Neural progenitor cell (in vitro differentiated cells): ENCODE measurements at regions not wholly inside any gene's neighbourhood (a gene's known extent, or its start where the extent isn't known, plus 50 kb on each side); places are given as distances from the start of the nearest gene placed in this dataset.

Experiments used
- DNase-seq: peaks from one replicate; pipeline ENCODE4 v3.0.0-alpha.2; 2016; ENCODE audit warnings: low spot score
- H2AFZ ChIP-seq: fragments of 200-600 bp; sonication (generic); replicated peaks from 2 replicates; pipeline ENCODE4 v1.6.1; 2016; ENCODE audit warnings: antibody characterized with exemption
- H3F3A ChIP-seq: fragments of 200-600 bp; sonication (generic); 2 replicates; pipeline ENCODE4 v1.6.1; 2016; ENCODE audit warnings: antibody characterized with exemption, low read depth
- H3K27ac ChIP-seq: fragments of 200-600 bp; sonication (generic); 2 replicates; pipeline ENCODE4 v1.5.1; 2016; ENCODE audit warnings: mild to moderate bottlenecking
- H3K27me3 ChIP-seq: fragments of 200-600 bp; sonication (generic); 2 replicates; pipeline ENCODE4 v1.6.1; 2016; ENCODE audit warnings: mild to moderate bottlenecking, moderate library complexity
- H3K36me3 ChIP-seq: fragments of 200-600 bp; sonication (generic); 2 replicates; pipeline ENCODE4 v1.5.1; 2016
- H3K4me1 ChIP-seq: fragments of 200-600 bp; sonication (generic); 2 replicates; pipeline ENCODE4 v1.6.1; 2016; ENCODE audit warnings: mixed run types
- H3K4me2 ChIP-seq: fragments of 200-600 bp; sonication (generic); 2 replicates; pipeline ENCODE4 v1.6.1; 2016
- H3K4me3 ChIP-seq: fragments of 200-600 bp; sonication (generic); 2 replicates; pipeline ENCODE4 v1.5.1; 2016
- H3K79me2 ChIP-seq: fragments of 200-600 bp; sonication (generic); 2 replicates; pipeline ENCODE4 v1.6.1; 2016; ENCODE audit warnings: low read depth
- H3K9ac ChIP-seq: fragments of 200-600 bp; sonication (generic); 2 replicates; pipeline ENCODE4 v1.6.1; 2016
- H3K9me3 ChIP-seq: fragments of 200-600 bp; sonication (generic); 2 replicates; pipeline ENCODE4 v1.5.1; 2016; ENCODE audit warnings: low read depth
- H4K20me1 ChIP-seq: fragments of 200-600 bp; sonication (generic); 2 replicates; pipeline ENCODE4 v1.6.1; 2016; ENCODE audit warnings: low read depth
- H3K27ac Mint-ChIP-seq: 3 replicates; pipeline ENCODE4 v1.8.0; 2021; ENCODE audit warnings: mixed read lengths
- H3K27me3 Mint-ChIP-seq: 2 replicates; pipeline ENCODE4 v1.8.0; 2022; ENCODE audit warnings: low read depth, mild to moderate bottlenecking, inconsistent platforms, moderate library complexity, mixed read lengths; ENCODE audit not compliant: insufficient read depth
- H3K36me3 Mint-ChIP-seq: 3 replicates; pipeline ENCODE4 v1.8.0; 2021; ENCODE audit warnings: mixed read lengths
- H3K4me1 Mint-ChIP-seq: 3 replicates; pipeline ENCODE4 v1.8.0; 2021; ENCODE audit warnings: mixed read lengths
- H3K4me3 Mint-ChIP-seq: 3 replicates; pipeline ENCODE4 v1.8.0; 2021; ENCODE audit warnings: mild to moderate bottlenecking, moderate library complexity, mixed read lengths
- H3K9me3 Mint-ChIP-seq: 3 replicates; pipeline ENCODE4 v1.8.0; 2020; ENCODE audit warnings: mixed read lengths
- EZH2 ChIP-seq: fragments of 200-600 bp; sonication (generic); IDR thresholded peaks from 2 replicates; pipeline ENCODE4 v1.6.1; 2017; ENCODE audit warnings: antibody characterized with exemption, mild to moderate bottlenecking, moderate library complexity
- EZH2phosphoT487 ChIP-seq: fragments of 200-600 bp; sonication (generic); IDR thresholded peaks from 2 replicates; pipeline ENCODE4 v1.6.1; 2017; ENCODE audit warnings: antibody characterized with exemption
- TF ChIP-seq, protein P1 (sequence below): fragments of 200-600 bp; sonication (generic); IDR thresholded peaks from 2 replicates; pipeline ENCODE4 v1.5.1; 2017; ENCODE audit warnings: antibody characterized with exemption, mild to moderate bottlenecking

GRCh38 chr2:217329023-217329431 is 469.2 kb upstream of the TNP1 start:
- Mint-ChIP-seq H3K27ac (no peak overlapping the region), H3K27me3 (peaks cover 6% of the 10 kb centered on the region), H3K4me3 (no peak overlapping the region), H3K36me3 (peaks cover 4% of the 10 kb centered on the region), H3K4me1 (peaks cover 37% of the 10 kb centered on the region), H3K9me3 (peaks cover 6% of the 10 kb centered on the region)
- Histone ChIP-seq H3F3A (peaks cover 6% of the 10 kb centered on the region), H3K36me3 (no peaks in the 10 kb centered on the region), H3K9me3 (no peaks in the 10 kb centered on the region), H3K4me3 (no peak overlapping the region), H2AFZ (no peak overlapping the region), H3K4me1 (peaks cover 17% of the 10 kb centered on the region), H3K27me3 (no peaks in the 10 kb centered on the region), H3K9ac (no peak overlapping the region), H3K27ac (no peak overlapping the region), H3K79me2 (no peaks in the 10 kb centered on the region), H4K20me1 (no peaks in the 10 kb centered on the region), H3K4me2 (no peak overlapping the region)
- TF ChIP-seq EZH2 (no peak), EZH2phosphoT487 (no peak)
- TF ChIP-seq, protein P1, sequence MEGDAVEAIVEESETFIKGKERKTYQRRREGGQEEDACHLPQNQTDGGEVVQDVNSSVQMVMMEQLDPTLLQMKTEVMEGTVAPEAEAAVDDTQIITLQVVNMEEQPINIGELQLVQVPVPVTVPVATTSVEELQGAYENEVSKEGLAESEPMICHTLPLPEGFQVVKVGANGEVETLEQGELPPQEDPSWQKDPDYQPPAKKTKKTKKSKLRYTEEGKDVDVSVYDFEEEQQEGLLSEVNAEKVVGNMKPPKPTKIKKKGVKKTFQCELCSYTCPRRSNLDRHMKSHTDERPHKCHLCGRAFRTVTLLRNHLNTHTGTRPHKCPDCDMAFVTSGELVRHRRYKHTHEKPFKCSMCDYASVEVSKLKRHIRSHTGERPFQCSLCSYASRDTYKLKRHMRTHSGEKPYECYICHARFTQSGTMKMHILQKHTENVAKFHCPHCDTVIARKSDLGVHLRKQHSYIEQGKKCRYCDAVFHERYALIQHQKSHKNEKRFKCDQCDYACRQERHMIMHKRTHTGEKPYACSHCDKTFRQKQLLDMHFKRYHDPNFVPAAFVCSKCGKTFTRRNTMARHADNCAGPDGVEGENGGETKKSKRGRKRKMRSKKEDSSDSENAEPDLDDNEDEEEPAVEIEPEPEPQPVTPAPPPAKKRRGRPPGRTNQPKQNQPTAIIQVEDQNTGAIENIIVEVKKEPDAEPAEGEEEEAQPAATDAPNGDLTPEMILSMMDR, result no peak
- no peak for DNase-seq

GRCh38 chr2:217328622-217328978 is 468.7 kb upstream of the TNP1 start:
- TF ChIP-seq EZH2phosphoT487 (no peak), EZH2 (no peak)
- TF ChIP-seq, protein P1, result no peak
- Histone ChIP-seq H3K27me3 (no peaks in the 10 kb centered on the region), H3K4me3 (no peak overlapping the region)

GRCh38 chr2:217327953-217328621 is 468.2 kb upstream of the TNP1 start:
- Histone ChIP-seq H3K9ac (no peak overlapping the region), H3K9me3 (no peaks in the 10 kb centered on the region), H3K4me1 (peaks cover 16% of the 10 kb centered on the region), H3K4me2 (no peak overlapping the region), H2AFZ (no peak overlapping the region), H3K4me3 (no peak overlapping the region), H3K27ac (no peak overlapping the region), H4K20me1 (no peaks in the 10 kb centered on the region), H3K79me2 (no peaks in the 10 kb centered on the region), H3K36me3 (no peaks in the 10 kb centered on the region), H3K27me3 (no peaks in the 10 kb centered on the region), H3F3A (peaks cover 6% of the 10 kb centered on the region)
- no peak overlapping the region for H3K27ac Mint-ChIP-seq
- peaks cover 6% of the 10 kb centered on the region for H3K27me3 Mint-ChIP-seq
- H3K4me1 Mint-ChIP-seq, result peaks cover 37% of the 10 kb centered on the region
- DNase-seq, result no peak
- peaks cover 8% of the 10 kb centered on the region for H3K9me3 Mint-ChIP-seq
- no peak for TF ChIP-seq EZH2phosphoT487
- no peak for TF ChIP-seq EZH2
- TF ChIP-seq, protein P1, result no peak
- H3K36me3 Mint-ChIP-seq, result peaks cover 4% of the 10 kb centered on the region
- no peak overlapping the region for H3K4me3 Mint-ChIP-seq

More at GRCh38 chr2:217328622-217328978, 468.7 kb upstream of the TNP1 start:
- H3K79me2 ChIP-seq, result no peaks in the 10 kb centered on the region
- no peak for DNase-seq
- H3K36me3 Mint-ChIP-seq, result peaks cover 4% of the 10 kb centered on the region
- no peak overlapping the region for H3K4me2 ChIP-seq
- H3K4me3 Mint-ChIP-seq, result no peak overlapping the region
- no peaks in the 10 kb centered on the region for H3K9me3 ChIP-seq
- no peaks in the 10 kb centered on the region for H3K36me3 ChIP-seq
- no peak overlapping the region for H2AFZ ChIP-seq
- H3K27ac ChIP-seq, result no peak overlapping the region
- H3K4me1 ChIP-seq, result peaks cover 17% of the 10 kb centered on the region
- peaks cover 8% of the 10 kb centered on the region for H3K9me3 Mint-ChIP-seq
- H4K20me1 ChIP-seq, result no peaks in the 10 kb centered on the region
- H3K4me1 Mint-ChIP-seq, result peaks cover 37% of the 10 kb centered on the region
- H3K27ac Mint-ChIP-seq, result no peak overlapping the region
- peaks cover 6% of the 10 kb centered on the region for H3F3A ChIP-seq
- H3K27me3 Mint-ChIP-seq, result peaks cover 6% of the 10 kb centered on the region
- H3K9ac ChIP-seq, result no peak overlapping the region
